ENCODE measurements at regions not wholly inside any gene's neighbourhood (a gene's known extent, or its start where the extent isn't known, plus 50 kb on each side); places are given as distances from the start of the nearest gene placed in this dataset.

- DNase-seq: no peak
- H3K27ac Mint-ChIP-seq: no peak overlapping the region
- no peak overlapping the region for H3K4me3 Mint-ChIP-seq
- 50% methylated on average over 1 of the region's 1 CpG; no CpG with 5 or more reads in 1 of the 2 experiments for WGBS, 2 experiments (ENCODE audit: insufficient coverage in 1 of 2, insufficient read length in 1 of 2)
- Histone ChIP-seq H3K36me3 (ENCODE audit: control insufficient read depth, insufficient read depth, low read length) (no peaks in the 10 kb centered on the region), H3K27ac (ENCODE audit: low read depth, low read length) (no peak overlapping the region), H3K9ac (ENCODE audit: extremely low read depth, low read length, poor library complexity, severe bottlenecking) (no peak overlapping the region), H3K9me3 (ENCODE audit: control insufficient read depth, low read length) (no peaks in the 10 kb centered on the region), H3K27me3 (ENCODE audit: control insufficient read depth, insufficient read depth, low read length, poor library complexity, severe bottlenecking) (no peaks in the 10 kb centered on the region), H3K4me1 (ENCODE audit: control insufficient read depth, insufficient read depth, low read length) (no peaks in the 10 kb centered on the region), H3K4me3 (ENCODE audit: low read length) (no peak overlapping the region)
- H3K36me3 Mint-ChIP-seq (ENCODE audit: low read depth): no peaks in the 10 kb centered on the region
- no peaks in the 10 kb centered on the region for H3K27me3 Mint-ChIP-seq (ENCODE audit: insufficient read depth)
- peaks cover 14% of the 10 kb centered on the region for H3K4me1 Mint-ChIP-seq
- no peaks in the 10 kb centered on the region for H3K9me3 Mint-ChIP-seq
- TF ChIP-seq, protein P1, sequence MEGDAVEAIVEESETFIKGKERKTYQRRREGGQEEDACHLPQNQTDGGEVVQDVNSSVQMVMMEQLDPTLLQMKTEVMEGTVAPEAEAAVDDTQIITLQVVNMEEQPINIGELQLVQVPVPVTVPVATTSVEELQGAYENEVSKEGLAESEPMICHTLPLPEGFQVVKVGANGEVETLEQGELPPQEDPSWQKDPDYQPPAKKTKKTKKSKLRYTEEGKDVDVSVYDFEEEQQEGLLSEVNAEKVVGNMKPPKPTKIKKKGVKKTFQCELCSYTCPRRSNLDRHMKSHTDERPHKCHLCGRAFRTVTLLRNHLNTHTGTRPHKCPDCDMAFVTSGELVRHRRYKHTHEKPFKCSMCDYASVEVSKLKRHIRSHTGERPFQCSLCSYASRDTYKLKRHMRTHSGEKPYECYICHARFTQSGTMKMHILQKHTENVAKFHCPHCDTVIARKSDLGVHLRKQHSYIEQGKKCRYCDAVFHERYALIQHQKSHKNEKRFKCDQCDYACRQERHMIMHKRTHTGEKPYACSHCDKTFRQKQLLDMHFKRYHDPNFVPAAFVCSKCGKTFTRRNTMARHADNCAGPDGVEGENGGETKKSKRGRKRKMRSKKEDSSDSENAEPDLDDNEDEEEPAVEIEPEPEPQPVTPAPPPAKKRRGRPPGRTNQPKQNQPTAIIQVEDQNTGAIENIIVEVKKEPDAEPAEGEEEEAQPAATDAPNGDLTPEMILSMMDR (conservative IDR thresholded peaks at IDR 0.05): no peak
Observed at GRCh38 chr3:164852866-164853265, 225.4 kb downstream of the SI start.

- Histone ChIP-seq H3K36me3 (ENCODE audit: control insufficient read depth, insufficient read depth, low read length) (no peaks in the 10 kb centered on the region), H3K9ac (ENCODE audit: extremely low read depth, low read length, poor library complexity, severe bottlenecking) (no peak overlapping the region), H3K4me3 (ENCODE audit: low read length) (no peak overlapping the region), H3K9me3 (ENCODE audit: control insufficient read depth, low read length) (no peaks in the 10 kb centered on the region), H3K27ac (ENCODE audit: low read depth, low read length) (no peak overlapping the region), H3K4me1 (ENCODE audit: control insufficient read depth, insufficient read depth, low read length) (no peaks in the 10 kb centered on the region), H3K27me3 (ENCODE audit: control insufficient read depth, insufficient read depth, low read length, poor library complexity, severe bottlenecking) (no peaks in the 10 kb centered on the region)
- H3K4me1 Mint-ChIP-seq: peaks cover 14% of the 10 kb centered on the region
- DNase-seq: no peak
- H3K4me3 Mint-ChIP-seq: no peak overlapping the region
- H3K27me3 Mint-ChIP-seq (ENCODE audit: insufficient read depth): no peaks in the 10 kb centered on the region
- WGBS, 2 experiments (ENCODE audit: insufficient coverage in 1 of 2, insufficient read length in 1 of 2): 95 to 100% methylated on average over 1 of the region's 1 CpG
- TF ChIP-seq, protein P1 (conservative IDR thresholded peaks at IDR 0.05): no peak
- H3K36me3 Mint-ChIP-seq (ENCODE audit: low read depth): no peaks in the 10 kb centered on the region
- H3K27ac Mint-ChIP-seq: no peak overlapping the region
- no peaks in the 10 kb centered on the region for H3K9me3 Mint-ChIP-seq
Observed at GRCh38 chr3:164851905-164852304, 226.4 kb downstream of the SI start.

DNA sequence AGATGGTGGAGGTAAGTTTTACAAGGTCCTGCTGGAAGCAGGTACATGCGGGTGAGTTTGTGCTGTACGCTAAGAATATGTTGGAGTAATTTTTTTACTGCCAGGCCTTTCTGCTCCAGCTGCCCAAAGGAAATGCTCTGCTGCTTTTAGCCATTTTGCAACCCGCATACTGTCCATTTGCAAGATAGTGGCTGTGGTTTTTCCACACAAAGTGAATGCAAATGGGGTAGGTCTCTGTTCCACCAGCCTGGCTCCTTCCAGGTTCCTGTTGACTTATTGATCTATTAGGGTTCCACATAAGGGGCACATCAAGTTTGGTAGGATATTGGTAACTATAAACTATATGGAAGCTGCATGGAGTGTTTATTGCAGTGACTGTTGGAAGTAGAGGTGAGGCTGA, 227.1 kb downstream of the SI start:
- Mint-ChIP-seq H3K27ac (no peak overlapping the region), H3K36me3 (ENCODE audit: low read depth) (no peaks in the 10 kb centered on the region), H3K27me3 (ENCODE audit: insufficient read depth) (no peaks in the 10 kb centered on the region), H3K4me1 (peaks cover 14% of the 10 kb centered on the region), H3K9me3 (no peaks in the 10 kb centered on the region), H3K4me3 (no peak overlapping the region)
- H3K27me3 ChIP-seq (ENCODE audit: control insufficient read depth, insufficient read depth, low read length, poor library complexity, severe bottlenecking): no peaks in the 10 kb centered on the region
- H3K9me3 ChIP-seq (ENCODE audit: control insufficient read depth, low read length): no peaks in the 10 kb centered on the region
- no peaks in the 10 kb centered on the region for H3K4me1 ChIP-seq (ENCODE audit: control insufficient read depth, insufficient read depth, low read length)
- H3K4me3 ChIP-seq (ENCODE audit: low read length): no peak overlapping the region
- no peak overlapping the region for H3K9ac ChIP-seq (ENCODE audit: extremely low read depth, low read length, poor library complexity, severe bottlenecking)
- TF ChIP-seq, protein P1 (conservative IDR thresholded peaks at IDR 0.05): no peak
- no peak for DNase-seq
- H3K27ac ChIP-seq (ENCODE audit: low read depth, low read length): no peak overlapping the region
- WGBS, 2 experiments (ENCODE audit: insufficient coverage in 1 of 2, insufficient read length in 1 of 2): 81 to 95% methylated on average over 3 of the region's 3 CpGs
- no peaks in the 10 kb centered on the region for H3K36me3 ChIP-seq (ENCODE audit: control insufficient read depth, insufficient read depth, low read length)
